B cell (primary cell): ENCODE measurements at regions not wholly inside any gene's neighbourhood (a gene's known extent, or its start where the extent isn't known, plus 50 kb on each side); places are given as distances from the start of the nearest gene placed in this dataset.

ENCODE experiments used
- EZH2 ChIP-seq: IDR thresholded peaks from 2 replicates; pipeline ENCODE4 v1.6.1; 2012; ENCODE audit warnings: borderline replicate concordance, low read depth, mild to moderate bottlenecking, moderate library complexity, low read length; ENCODE audit not compliant: insufficient read depth, poor library complexity, severe bottlenecking
- TF ChIP-seq, protein P1 (sequence below): fragments of 200-600 bp; IDR thresholded peaks from one replicate; pipeline ENCODE4 v1.8.0; 2022; ENCODE audit warnings: antibody characterized with exemption, mild to moderate bottlenecking

- TF ChIP-seq EZH2 = no peak
- TF ChIP-seq, protein P1, sequence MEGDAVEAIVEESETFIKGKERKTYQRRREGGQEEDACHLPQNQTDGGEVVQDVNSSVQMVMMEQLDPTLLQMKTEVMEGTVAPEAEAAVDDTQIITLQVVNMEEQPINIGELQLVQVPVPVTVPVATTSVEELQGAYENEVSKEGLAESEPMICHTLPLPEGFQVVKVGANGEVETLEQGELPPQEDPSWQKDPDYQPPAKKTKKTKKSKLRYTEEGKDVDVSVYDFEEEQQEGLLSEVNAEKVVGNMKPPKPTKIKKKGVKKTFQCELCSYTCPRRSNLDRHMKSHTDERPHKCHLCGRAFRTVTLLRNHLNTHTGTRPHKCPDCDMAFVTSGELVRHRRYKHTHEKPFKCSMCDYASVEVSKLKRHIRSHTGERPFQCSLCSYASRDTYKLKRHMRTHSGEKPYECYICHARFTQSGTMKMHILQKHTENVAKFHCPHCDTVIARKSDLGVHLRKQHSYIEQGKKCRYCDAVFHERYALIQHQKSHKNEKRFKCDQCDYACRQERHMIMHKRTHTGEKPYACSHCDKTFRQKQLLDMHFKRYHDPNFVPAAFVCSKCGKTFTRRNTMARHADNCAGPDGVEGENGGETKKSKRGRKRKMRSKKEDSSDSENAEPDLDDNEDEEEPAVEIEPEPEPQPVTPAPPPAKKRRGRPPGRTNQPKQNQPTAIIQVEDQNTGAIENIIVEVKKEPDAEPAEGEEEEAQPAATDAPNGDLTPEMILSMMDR = no peak
These were observed 214.7 kb upstream of the ZBTB20 start for GRCh38 chr3:115361806-115362205.
